Keratinocyte (primary cell): ENCODE measurements at regions not wholly inside any gene's neighbourhood (a gene's known extent, or its start where the extent isn't known, plus 50 kb on each side); places are given as distances from the start of the nearest gene placed in this dataset.

Experiments used
- CTCF ChIP-seq, 3 experiments: IDR thresholded peaks in 1 of 3; conservative IDR thresholded peaks in 1 of 3; optimal IDR thresholded peaks in 1 of 3; 2 replicates in 2 of 3; 3 replicates in 1 of 3; pipeline versions ENCODE3 to v1.5.1; 2011; ENCODE audit warnings: low read length in 3 of 3, mild to moderate bottlenecking in 3 of 3, moderate library complexity in 2 of 3, control low read depth in 1 of 3, inconsistent platforms in 1 of 3; ENCODE audit not compliant: insufficient read depth in 2 of 3; ENCODE audit errors: extremely low read depth in 1 of 3
- EZH2 ChIP-seq: IDR thresholded peaks from one replicate; pipeline ENCODE4 v1.6.1; 2012; ENCODE audit warnings: inconsistent platforms, mild to moderate bottlenecking, low read length, moderate library complexity

- TF ChIP-seq CTCF (optimal IDR thresholded peaks at IDR 0.05 in 1 of 3, IDR thresholded peaks at IDR 0.05 in 1 of 3, conservative IDR thresholded peaks at IDR 0.05 in 1 of 3; ENCODE audit: extremely low read depth in 1 of 3, insufficient read depth in 2 of 3, low read length in 3 of 3) (no peak), EZH2 (no peak)
Measured at GRCh38 chr13:91139232-91139631, 208.3 kb upstream of the MIR17HG start.
